A549 (cell line): ENCODE measurements at regions not wholly inside any gene's neighbourhood (a gene's known extent, or its start where the extent isn't known, plus 50 kb on each side); places are given as distances from the start of the nearest gene placed in this dataset.

ENCODE experiments used
- ATAC-seq, 2 experiments: fragments of 200-7000 bp in 1 of 2; fragments of >200 bp in 1 of 2; cut with Nextera tagmentation in 1 of 2; cut with Tn5 transposase in 1 of 2; 3 replicates each; pipeline versions ENCODE4 v1.8.0 to v1.9.1; 2018 to 2020; ENCODE audit warnings: mild to moderate bottlenecking in 1 of 2, moderate library complexity in 1 of 2
- CTCF ChIA-PET: fragments of 300-600 bp; sonication (Branson Sonifier 250); formaldehyde crosslinking; extraction: SDS; loops from one replicate; lab custom pipeline; 2021; ENCODE audit warnings: antibody characterized with exemption, inconsistent platforms; lab: Yijun Ruan, JAX
- POLR2A ChIA-PET: fragments of 350-600 bp; formaldehyde crosslinking; extraction: SDS; loops from one replicate; lab custom pipeline; 2021; ENCODE audit warnings: antibody characterized with exemption, inconsistent platforms; lab: Yijun Ruan, JAX
- DNase-seq, 2 experiments: peaks; one replicate each; pipeline versions ENCODE4 v3.0.0 to v3.0.0-alpha.2; 2011 to 2016; ENCODE audit warnings: low read depth in 1 of 2, low spot score in 1 of 2
- FAIRE-seq: peaks from 2 replicates; lab custom pipeline; 2011; peaks lifted over from hg19 to GRCh38; lab: Jason Lieb, UNC
- H3K27ac ChIP-seq, 2 experiments: fragments of >200 bp; sonication (Bioruptor Twin); formaldehyde crosslinking; 3 replicates each; pipeline ENCODE4 v1.5.1; 2016 to 2017
- H3K4me1 ChIP-seq: fragments of >200 bp; sonication (Bioruptor Twin); formaldehyde crosslinking; 3 replicates; pipeline ENCODE4 v1.6.1; 2016
- H3K4me2 ChIP-seq: fragments of >200 bp; sonication (Bioruptor Twin); formaldehyde crosslinking; 3 replicates; pipeline ENCODE4 v1.6.1; 2016
- H3K4me3 ChIP-seq: fragments of >200 bp; sonication (Bioruptor Twin); formaldehyde crosslinking; 3 replicates; pipeline ENCODE4 v1.5.1; 2016
- H3K9me3 ChIP-seq: fragments of >200 bp; sonication (Bioruptor Twin); formaldehyde crosslinking; 3 replicates; pipeline ENCODE4 v1.6.1; 2016
- BCL3 ChIP-seq: fragments of >200 bp; sonication (Bioruptor Twin); formaldehyde crosslinking; IDR thresholded peaks from 3 replicates; pipeline ENCODE4 v1.6.1; 2016
- BHLHE40 ChIP-seq: IDR thresholded peaks from 2 replicates; pipeline ENCODE4 v1.6.1; 2012; ENCODE audit warnings: low read depth, low read length, inconsistent platforms
- CBX2 ChIP-seq: fragments of 200-600 bp; sonication (generic); IDR thresholded peaks from 2 replicates; pipeline ENCODE4 v1.6.1; 2016; ENCODE audit warnings: low read depth, mild to moderate bottlenecking, borderline replicate concordance
- CEBPB ChIP-seq, 2 experiments: fragments of >200 bp in 1 of 2; sonication (Bioruptor Twin) in 1 of 2; formaldehyde crosslinking in 1 of 2; IDR thresholded peaks; 2 replicates each; pipeline ENCODE4 v1.6.1; 2012 to 2016
- CHD4 ChIP-seq: fragments of 200-600 bp; sonication (generic); IDR thresholded peaks from 2 replicates; pipeline ENCODE4 v1.6.1; 2016; ENCODE audit warnings: antibody characterized with exemption, mild to moderate bottlenecking, borderline replicate concordance
- EHF ChIP-seq: fragments of 250-450 bp; sonication (Bioruptor Pico); IDR thresholded peaks from 2 replicates; pipeline ENCODE4 v1.5.0; 2020; ENCODE audit warnings: mild to moderate bottlenecking
- EHMT2 ChIP-seq: fragments of 200-600 bp; sonication (generic); IDR thresholded peaks from 2 replicates; pipeline ENCODE4 v1.6.1; 2016; ENCODE audit warnings: antibody characterized with exemption, low read depth, mild to moderate bottlenecking, moderate library complexity
- ELK1 ChIP-seq: fragments of 150-350 bp; IDR thresholded peaks from 2 replicates; pipeline ENCODE4 v1.6.1; 2014; ENCODE audit warnings: low read depth, mild to moderate bottlenecking, low read length
- EP300 ChIP-seq, 2 experiments: fragments of >200 bp; sonication (Bioruptor Twin); formaldehyde crosslinking; IDR thresholded peaks; 2 replicates in 1 of 2; 3 replicates in 1 of 2; pipeline ENCODE4 v1.6.1; 2016 to 2017
- FOSB ChIP-seq: fragments of 250-450 bp; sonication (Bioruptor Pico); IDR thresholded peaks from 2 replicates; pipeline ENCODE4 v1.5.0; 2020; ENCODE audit warnings: mild to moderate bottlenecking, moderate library complexity
- GATA3 ChIP-seq: IDR thresholded peaks from 2 replicates; pipeline ENCODE4 v1.6.1; 2012; ENCODE audit warnings: borderline replicate concordance
- HDAC2 ChIP-seq: fragments of 200-600 bp; sonication (generic); IDR thresholded peaks from 2 replicates; pipeline ENCODE4 v1.6.1; 2016
- HES2 ChIP-seq: fragments of >200 bp; sonication (Bioruptor Twin); formaldehyde crosslinking; IDR thresholded peaks from 2 replicates; pipeline ENCODE4 v1.6.1; 2016
- HMGXB4 ChIP-seq: fragments of 250-450 bp; sonication (Bioruptor Pico); IDR thresholded peaks from 2 replicates; pipeline ENCODE4 v1.5.0; 2021; ENCODE audit warnings: mild to moderate bottlenecking, moderate library complexity, borderline replicate concordance
- HOXA7 ChIP-seq: fragments of 250-450 bp; sonication (Bioruptor Pico); IDR thresholded peaks from 2 replicates; pipeline ENCODE4 v1.5.0; 2020; ENCODE audit warnings: mild to moderate bottlenecking, moderate library complexity
- HOXB5 ChIP-seq: fragments of 250-450 bp; sonication (Bioruptor Pico); IDR thresholded peaks from 2 replicates; pipeline ENCODE4 v1.5.0; 2020; ENCODE audit warnings: mild to moderate bottlenecking, moderate library complexity
- JUN ChIP-seq, 2 experiments: fragments of >200 bp; sonication (Bioruptor Twin); formaldehyde crosslinking; IDR thresholded peaks; 2 replicates in 1 of 2; 3 replicates in 1 of 2; pipeline ENCODE4 v1.6.1; 2016 to 2017
- KDM5A ChIP-seq: fragments of 200-600 bp; sonication (generic); IDR thresholded peaks from 2 replicates; pipeline ENCODE4 v1.6.1; 2016; ENCODE audit warnings: antibody characterized with exemption, mild to moderate bottlenecking
- MAFK ChIP-seq: fragments of 450-650 bp; IDR thresholded peaks from 2 replicates; pipeline ENCODE4 v1.6.1; 2014; ENCODE audit not compliant: partially characterized antibody
- NPAS2 ChIP-seq: fragments of 250-450 bp; sonication (Bioruptor Pico); IDR thresholded peaks from 2 replicates; pipeline ENCODE4 v1.8.0; 2022; ENCODE audit warnings: mild to moderate bottlenecking, moderate library complexity, borderline replicate concordance
- PBX3 ChIP-seq: IDR thresholded peaks from 2 replicates; pipeline ENCODE4 v1.6.1; 2012
- POLR2A ChIP-seq: IDR thresholded peaks from 2 replicates; pipeline ENCODE4 v1.6.1; 2012; ENCODE audit warnings: mild to moderate bottlenecking, low read length
- POLR2AphosphoS2 ChIP-seq: conservative IDR thresholded peaks from 2 replicates; pipeline ENCODE4 v1.6.1; 2012; ENCODE audit warnings: low read length, improper control_type of control experiment, inconsistent platforms
- RARB ChIP-seq: fragments of 250-450 bp; sonication (Bioruptor Pico); IDR thresholded peaks from 2 replicates; pipeline ENCODE4 v1.8.0; 2021; ENCODE audit warnings: mild to moderate bottlenecking, moderate library complexity
- RCOR1 ChIP-seq: fragments of 150-350 bp; IDR thresholded peaks from 2 replicates; pipeline ENCODE4 v1.6.1; 2014; ENCODE audit warnings: antibody characterized with exemption, low read length, low read depth
- SREBF2 ChIP-seq: fragments of 450-650 bp; IDR thresholded peaks from 2 replicates; pipeline ENCODE4 v1.6.1; 2014; ENCODE audit warnings: mild to moderate bottlenecking, moderate library complexity
- TFCP2L1 ChIP-seq: fragments of 250-450 bp; sonication (Bioruptor Pico); IDR thresholded peaks from 2 replicates; pipeline ENCODE4 v1.5.0; 2021; ENCODE audit warnings: mild to moderate bottlenecking
- ZC3H11A ChIP-seq: fragments of 450-650 bp; IDR thresholded peaks from 2 replicates; pipeline ENCODE4 v1.6.1; 2014; ENCODE audit warnings: antibody characterized with exemption, mild to moderate bottlenecking
- ZFP36 ChIP-seq: fragments of 450-650 bp; IDR thresholded peaks from 2 replicates; pipeline ENCODE4 v1.6.1; 2014; ENCODE audit warnings: borderline replicate concordance; ENCODE audit not compliant: partially characterized antibody
- ZSCAN20 ChIP-seq: fragments of 250-450 bp; sonication (Bioruptor Pico); IDR thresholded peaks from 2 replicates; pipeline ENCODE4 v1.8.0; 2022; ENCODE audit warnings: mild to moderate bottlenecking, moderate library complexity
- WGBS: methylation state at CpG from one replicate; pipeline ENCODE4 v1.1.6; 2017; ENCODE audit errors: missing lambda C conversion rate; 5-methylcytosine and 5-hydroxymethylcytosine counted together

- no peak for TF ChIP-seq PBX3
- TF ChIP-seq NPAS2 (CRISPR knock-in tag) = no peak
- TF ChIP-seq EP300 (IDR thresholded peaks at IDR 0.05) = no peak
- TF ChIP-seq CEBPB (IDR thresholded peaks at IDR 0.05) = no peak
- no peak overlapping the region for H3K4me3 ChIP-seq
- DNase-seq (no peak), ATAC-seq (no peak), FAIRE-seq (no peak)
- no peaks in the 10 kb centered on the region for H3K4me1 ChIP-seq
- H3K27ac ChIP-seq = no peak overlapping the region
- WGBS = 7% methylated on average over 2 of the region's 2 CpGs
- H3K4me2 ChIP-seq = no peak overlapping the region
- ChIA-PET POLR2A (no interaction called here), CTCF (no interaction called here)
- H3K9me3 ChIP-seq = no peaks in the 10 kb centered on the region
These were observed 514.3 kb upstream of the PPP2R3A start for GRCh38 chr3:135451037-135451785.

DNA sequence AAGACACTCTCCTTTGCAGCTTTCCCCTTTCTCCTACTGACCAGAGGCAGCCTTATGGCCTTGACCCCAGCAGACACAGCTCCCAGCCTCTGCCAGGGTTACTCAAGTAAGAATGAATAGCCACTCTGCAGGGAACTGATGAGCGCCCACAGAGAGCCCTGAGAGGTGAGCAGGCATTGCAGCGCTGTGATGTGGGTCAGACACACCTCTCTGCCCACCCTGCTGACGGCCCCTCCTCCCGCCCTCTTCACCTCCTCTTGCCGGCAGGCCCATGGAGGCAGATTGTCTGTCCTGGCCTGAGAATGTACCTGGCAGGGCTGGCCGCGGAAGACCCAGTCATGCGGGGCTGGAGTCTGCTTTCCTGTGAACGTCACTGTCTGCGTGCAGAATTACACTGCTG lies 512.6 kb upstream of the PPP2R3A start:
- POLR2A ChIA-PET = no interaction called here
- TF ChIP-seq CHD4 (no peak), ZFP36 (no peak), JUN (IDR thresholded peaks at IDR 0.05) (no peak), HDAC2 (no peak), SREBF2 (no peak), CEBPB (IDR thresholded peaks at IDR 0.05) (no peak), ELK1 (no peak), EHF (CRISPR knock-in tag) (no peak), HOXA7 (CRISPR knock-in tag) (no peak), POLR2A (no peak)
- TF ChIP-seq, all 56 proteins: peak for 0
- no peaks in the 10 kb centered on the region for H3K9me3 ChIP-seq
- no peak for DNase-seq
- no peak overlapping the region for H3K4me3 ChIP-seq
- no peak for FAIRE-seq
- no peaks in the 10 kb centered on the region for H3K4me1 ChIP-seq
- CTCF ChIA-PET = no interaction called here
- WGBS = 0% methylated on average over 5 of the region's 10 CpGs
- ATAC-seq = no peak
- H3K4me2 ChIP-seq = no peak overlapping the region
- H3K27ac ChIP-seq = no peak overlapping the region

GRCh38 chr3:135453326-135453725 lies 512.2 kb upstream of the PPP2R3A start:
- WGBS = 17% methylated on average over 6 of the region's 6 CpGs
- H3K4me3 ChIP-seq = no peak overlapping the region
- ATAC-seq (no peak), DNase-seq (no peak)
- no peak overlapping the region for H3K27ac ChIP-seq
- POLR2A ChIA-PET = no interaction called here
- no peaks in the 10 kb centered on the region for H3K4me1 ChIP-seq
- no peak for TF ChIP-seq FOSB
- TF ChIP-seq HMGXB4 (CRISPR knock-in tag) = no peak
- TF ChIP-seq RCOR1 = no peak
- TF ChIP-seq PBX3 = no peak
- no peak for TF ChIP-seq HES2
- no peak for TF ChIP-seq HOXB5 (CRISPR knock-in tag)
- no peak for TF ChIP-seq KDM5A
- TF ChIP-seq CEBPB (IDR thresholded peaks at IDR 0.05) = no peak
- TF ChIP-seq TFCP2L1 (CRISPR knock-in tag) = no peak
- no peak for TF ChIP-seq CBX2
- TF ChIP-seq MAFK = no peak
- no peak for TF ChIP-seq ZFP36
- no peak for TF ChIP-seq ZSCAN20
- no peak for TF ChIP-seq BHLHE40
- no peak for TF ChIP-seq GATA3
- no peak for TF ChIP-seq EHMT2
- TF ChIP-seq POLR2AphosphoS2 = no peak
- TF ChIP-seq ZC3H11A = no peak
- no peak for TF ChIP-seq RARB (CRISPR knock-in tag)
- TF ChIP-seq BCL3 = no peak
- TF ChIP-seq, all 56 proteins: peak for 0
- CTCF ChIA-PET = no interaction called here
- Histone ChIP-seq H3K4me2 (no peak overlapping the region), H3K9me3 (no peaks in the 10 kb centered on the region)
- no peak for FAIRE-seq
